ENCODE measurements at regions not wholly inside any gene's neighbourhood (a gene's known extent, or its start where the extent isn't known, plus 50 kb on each side); places are given as distances from the start of the nearest gene placed in this dataset.

DNA sequence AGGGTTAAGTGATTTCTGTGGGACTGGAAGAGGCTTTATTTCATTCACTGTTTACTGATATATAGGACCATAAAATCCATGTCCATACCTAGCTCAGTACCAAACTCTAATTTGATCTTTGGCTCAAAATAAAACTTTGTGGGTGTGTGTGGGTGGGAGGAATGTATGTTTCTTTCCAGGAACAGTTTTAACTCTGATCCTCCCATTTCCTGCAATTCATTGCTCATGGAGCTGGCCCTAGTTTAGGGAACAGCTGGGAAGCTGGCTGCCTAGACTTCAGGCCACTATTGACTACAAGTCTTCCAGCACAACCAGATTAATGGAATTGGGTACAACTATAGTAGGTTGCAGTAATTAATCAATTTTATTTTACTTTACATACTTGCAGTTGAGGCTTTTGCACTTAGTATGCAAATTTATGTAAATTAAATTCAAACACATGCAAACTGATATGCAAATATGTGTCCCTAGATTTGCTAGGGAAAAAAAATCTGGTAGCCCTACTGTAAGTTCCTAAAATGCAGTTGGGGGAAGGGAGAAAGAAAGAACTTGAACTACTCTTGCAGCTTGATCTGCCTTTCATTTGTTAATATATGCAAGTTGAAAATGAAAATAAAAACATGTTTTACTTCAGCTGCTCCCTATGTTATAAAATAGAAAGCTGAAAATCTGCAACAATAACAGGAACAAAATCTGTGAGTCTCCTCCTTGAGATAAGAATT, 1070.3 kb upstream of the CELF4 start:
- no peaks in the 10 kb centered on the region for H3F3A ChIP-seq (ENCODE audit: low read length, unreplicated experiment)
- H3K27ac ChIP-seq (ENCODE audit: low read length), result no peak overlapping the region
- no peaks in the 10 kb centered on the region for H3K27me3 ChIP-seq (ENCODE audit: low read length)
- DNase-seq (no peak), ATAC-seq (no peak)
- TF ChIP-seq, protein P1, sequence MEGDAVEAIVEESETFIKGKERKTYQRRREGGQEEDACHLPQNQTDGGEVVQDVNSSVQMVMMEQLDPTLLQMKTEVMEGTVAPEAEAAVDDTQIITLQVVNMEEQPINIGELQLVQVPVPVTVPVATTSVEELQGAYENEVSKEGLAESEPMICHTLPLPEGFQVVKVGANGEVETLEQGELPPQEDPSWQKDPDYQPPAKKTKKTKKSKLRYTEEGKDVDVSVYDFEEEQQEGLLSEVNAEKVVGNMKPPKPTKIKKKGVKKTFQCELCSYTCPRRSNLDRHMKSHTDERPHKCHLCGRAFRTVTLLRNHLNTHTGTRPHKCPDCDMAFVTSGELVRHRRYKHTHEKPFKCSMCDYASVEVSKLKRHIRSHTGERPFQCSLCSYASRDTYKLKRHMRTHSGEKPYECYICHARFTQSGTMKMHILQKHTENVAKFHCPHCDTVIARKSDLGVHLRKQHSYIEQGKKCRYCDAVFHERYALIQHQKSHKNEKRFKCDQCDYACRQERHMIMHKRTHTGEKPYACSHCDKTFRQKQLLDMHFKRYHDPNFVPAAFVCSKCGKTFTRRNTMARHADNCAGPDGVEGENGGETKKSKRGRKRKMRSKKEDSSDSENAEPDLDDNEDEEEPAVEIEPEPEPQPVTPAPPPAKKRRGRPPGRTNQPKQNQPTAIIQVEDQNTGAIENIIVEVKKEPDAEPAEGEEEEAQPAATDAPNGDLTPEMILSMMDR (conservative IDR thresholded peaks at IDR 0.05; ENCODE audit: low read depth, low read length), result no peak
- TF ChIP-seq EZH2phosphoT487 (IDR thresholded peaks at IDR 0.05; ENCODE audit: borderline replicate concordance, low read length) (no peak), EZH2 (IDR thresholded peaks at IDR 0.05; ENCODE audit: low read length, unreplicated experiment) (no peak)
- no peaks in the 10 kb centered on the region for H3K4me1 ChIP-seq (ENCODE audit: insufficient read depth, low read length)
- H3K9me2 ChIP-seq (replicated peaks; ENCODE audit: low read length), result no peaks in the 10 kb centered on the region
- CTCF ChIA-PET, result no interaction called here
- no peak overlapping the region for H2AFZ ChIP-seq (ENCODE audit: low read length)
- no peak overlapping the region for H3K9ac ChIP-seq (ENCODE audit: low read length)
- intact Hi-C loops (cut with micrococcal nuclease), result no loop called here
- H3K4me3 ChIP-seq (ENCODE audit: low read length), result no peak overlapping the region
- no peaks in the 10 kb centered on the region for H3K9me3 ChIP-seq (ENCODE audit: low read length)
- H3K36me3 ChIP-seq (ENCODE audit: low read depth, low read length), result no peaks in the 10 kb centered on the region
- H3K4me2 ChIP-seq (ENCODE audit: low read length), result no peak overlapping the region
- POLR2A ChIA-PET (ENCODE audit: unreplicated experiment), result no interaction called here
- no peaks in the 10 kb centered on the region for H4K20me1 ChIP-seq (ENCODE audit: low read length)
- no peaks in the 10 kb centered on the region for H3K79me2 ChIP-seq (ENCODE audit: low read length)
- no TSS peak for BruUV-seq (replicated peaks)

DNA sequence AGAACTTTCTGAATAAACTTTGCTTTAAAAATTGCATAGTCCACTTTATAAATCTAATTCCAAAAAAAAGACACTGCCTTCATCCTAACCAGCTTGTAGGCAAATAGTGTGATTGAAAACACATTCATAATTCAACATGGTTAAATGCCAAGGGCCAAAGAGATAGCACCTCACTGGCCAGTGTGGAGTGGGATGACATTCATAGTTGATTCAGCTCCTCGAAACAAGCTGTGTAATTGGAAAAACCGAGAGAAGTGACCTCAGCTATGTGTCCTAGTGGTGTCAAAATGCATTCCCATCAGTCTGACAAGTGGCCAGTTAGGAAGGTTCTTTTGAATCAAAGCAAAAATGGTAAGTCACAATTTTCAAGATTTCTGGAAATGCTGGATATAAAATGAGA, 1068.5 kb upstream of the CELF4 start:
- no peak for TF ChIP-seq EZH2 (IDR thresholded peaks at IDR 0.05; ENCODE audit: low read length, unreplicated experiment)
- TF ChIP-seq, protein P1 (conservative IDR thresholded peaks at IDR 0.05; ENCODE audit: low read depth, low read length), result no peak
- TF ChIP-seq EZH2phosphoT487 (IDR thresholded peaks at IDR 0.05; ENCODE audit: borderline replicate concordance, low read length), result no peak
- Histone ChIP-seq H3K27ac (ENCODE audit: low read length) (no peak overlapping the region), H3K4me2 (ENCODE audit: low read length) (no peak overlapping the region), H3K36me3 (ENCODE audit: low read depth, low read length) (no peaks in the 10 kb centered on the region), H4K20me1 (ENCODE audit: low read length) (no peaks in the 10 kb centered on the region), H3K9me3 (ENCODE audit: low read length) (no peaks in the 10 kb centered on the region), H2AFZ (ENCODE audit: low read length) (no peak overlapping the region), H3K4me3 (ENCODE audit: low read length) (no peak overlapping the region), H3K79me2 (ENCODE audit: low read length) (no peaks in the 10 kb centered on the region), H3K4me1 (ENCODE audit: insufficient read depth, low read length) (no peaks in the 10 kb centered on the region), H3K27me3 (ENCODE audit: low read length) (no peaks in the 10 kb centered on the region), H3F3A (ENCODE audit: low read length, unreplicated experiment) (no peaks in the 10 kb centered on the region), H3K9ac (ENCODE audit: low read length) (no peak overlapping the region), H3K9me2 (replicated peaks; ENCODE audit: low read length) (no peaks in the 10 kb centered on the region)
- no TSS peak for BruUV-seq (replicated peaks)
- ChIA-PET POLR2A (ENCODE audit: unreplicated experiment) (no interaction called here), CTCF (no interaction called here)
- DNase-seq, result no peak
- intact Hi-C loops (cut with micrococcal nuclease), result no loop called here
- no peak for ATAC-seq

DNA sequence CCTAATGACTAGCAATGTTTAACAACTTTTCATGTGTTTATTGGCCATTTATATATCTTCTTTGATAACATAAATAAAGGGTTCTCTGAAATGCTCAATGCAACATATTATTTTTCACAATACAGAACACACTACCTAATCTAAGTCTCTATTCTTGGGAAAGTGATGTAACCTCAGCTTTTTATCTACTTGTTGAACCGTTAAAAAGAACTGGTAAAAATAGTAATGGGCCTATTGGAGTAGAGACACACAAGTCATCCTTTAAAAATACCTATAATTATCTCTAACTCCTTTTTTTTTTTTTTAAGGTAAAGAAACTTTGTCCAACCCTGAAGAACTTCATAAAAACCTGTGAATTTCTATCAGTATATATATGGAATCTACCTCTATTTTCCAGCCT, 1067.7 kb upstream of the CELF4 start:
- Histone ChIP-seq H3K4me2 (ENCODE audit: low read length) (no peak overlapping the region), H4K20me1 (ENCODE audit: low read length) (no peaks in the 10 kb centered on the region), H3K36me3 (ENCODE audit: low read depth, low read length) (no peaks in the 10 kb centered on the region), H3F3A (ENCODE audit: low read length, unreplicated experiment) (no peaks in the 10 kb centered on the region), H3K27ac (ENCODE audit: low read length) (no peak overlapping the region), H3K9me3 (ENCODE audit: low read length) (no peaks in the 10 kb centered on the region), H3K9me2 (replicated peaks; ENCODE audit: low read length) (no peaks in the 10 kb centered on the region), H3K4me3 (ENCODE audit: low read length) (no peak overlapping the region), H3K27me3 (ENCODE audit: low read length) (no peaks in the 10 kb centered on the region), H3K79me2 (ENCODE audit: low read length) (no peaks in the 10 kb centered on the region), H3K9ac (ENCODE audit: low read length) (no peak overlapping the region), H2AFZ (ENCODE audit: low read length) (no peak overlapping the region), H3K4me1 (ENCODE audit: insufficient read depth, low read length) (no peaks in the 10 kb centered on the region)
- intact Hi-C loops (cut with micrococcal nuclease), result no loop called here
- no peak for DNase-seq
- TF ChIP-seq, protein P1 (conservative IDR thresholded peaks at IDR 0.05; ENCODE audit: low read depth, low read length), result no peak
- no peak for TF ChIP-seq EZH2 (IDR thresholded peaks at IDR 0.05; ENCODE audit: low read length, unreplicated experiment)
- TF ChIP-seq EZH2phosphoT487 (IDR thresholded peaks at IDR 0.05; ENCODE audit: borderline replicate concordance, low read length), result no peak
- POLR2A ChIA-PET (ENCODE audit: unreplicated experiment), result no interaction called here
- CTCF ChIA-PET, result no interaction called here
- no TSS peak for BruUV-seq (replicated peaks)
- no peak for ATAC-seq
